OCI-LY7 (cell line): ENCODE measurements at regions not wholly inside any gene's neighbourhood (a gene's known extent, or its start where the extent isn't known, plus 50 kb on each side); places are given as distances from the start of the nearest gene placed in this dataset.

Experiments
- CTCF ChIP-seq: fragments of 200-600 bp; sonication (generic); conservative IDR thresholded peaks from 2 replicates; pipeline ENCODE4 v1.5.1; 2014; ENCODE audit warnings: mild to moderate bottlenecking, antibody characterized with exemption, low read length, moderate library complexity, mixed read lengths
- EZH2phosphoT487 ChIP-seq: fragments of 200-600 bp; sonication (generic); IDR thresholded peaks from 2 replicates; pipeline ENCODE4 v1.6.1; 2018; ENCODE audit warnings: low read depth, borderline replicate concordance, mild to moderate bottlenecking, mixed run types, antibody characterized with exemption, low read length, moderate library complexity, mixed read lengths

GRCh38 chr12:130090542-130090941 lies 71.7 kb upstream of the FZD10 start:
- TF ChIP-seq CTCF: no peak
- TF ChIP-seq EZH2phosphoT487: no peak
